CD4-positive, alpha-beta T cell treated with Interleukin-2 at 100 ng/mL for 4 hours (primary cell): ENCODE measurements at regions not wholly inside any gene's neighbourhood (a gene's known extent, or its start where the extent isn't known, plus 50 kb on each side); places are given as distances from the start of the nearest gene placed in this dataset.

Experiments
- DNase-seq: peaks from one replicate; pipeline ENCODE4 v3.0.0-alpha.2; 2020; ENCODE audit warnings: low spot score

DNA sequence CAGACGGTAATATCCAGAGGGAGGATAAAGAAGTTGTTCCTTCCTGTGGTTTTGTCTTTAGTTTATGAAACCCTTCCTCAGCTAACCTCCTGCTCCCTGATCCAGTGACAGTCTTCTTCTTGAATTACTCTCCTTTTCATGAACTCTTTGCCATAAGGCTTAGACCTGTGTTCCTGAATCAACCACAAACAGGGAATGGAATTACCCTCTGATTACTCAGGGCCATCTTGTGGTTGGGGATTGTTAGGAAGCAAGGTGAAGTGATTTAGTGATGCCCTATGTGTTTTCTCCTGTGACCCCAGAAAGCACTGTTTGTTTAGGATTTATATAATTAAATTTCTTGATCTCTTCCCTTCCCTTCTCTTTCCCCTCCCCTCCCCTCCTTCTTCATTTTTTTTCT lies 409.1 kb downstream of the TAF11L14 start:
- DNase-seq, result no peak

DNA sequence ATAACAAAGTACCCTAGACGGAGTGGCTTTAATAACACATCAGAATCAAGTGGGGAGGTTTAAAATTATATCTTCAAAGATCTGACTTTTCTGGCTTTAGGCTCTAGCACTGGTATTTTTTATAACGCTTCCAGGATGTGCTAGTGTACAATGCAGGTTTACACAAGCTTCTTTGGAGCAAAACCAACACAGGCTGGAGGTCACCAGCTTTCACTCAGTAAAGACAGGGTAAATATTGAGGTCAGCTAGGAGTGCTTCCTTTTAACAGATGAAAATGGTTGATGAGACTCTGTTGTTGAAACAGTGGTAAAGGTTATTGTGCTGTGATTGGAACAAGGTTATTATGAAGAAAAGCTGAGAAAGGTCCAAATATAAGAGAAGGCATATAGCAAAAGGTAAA lies 414.2 kb downstream of the TAF11L14 start:
- DNase-seq, result no peak

DNA sequence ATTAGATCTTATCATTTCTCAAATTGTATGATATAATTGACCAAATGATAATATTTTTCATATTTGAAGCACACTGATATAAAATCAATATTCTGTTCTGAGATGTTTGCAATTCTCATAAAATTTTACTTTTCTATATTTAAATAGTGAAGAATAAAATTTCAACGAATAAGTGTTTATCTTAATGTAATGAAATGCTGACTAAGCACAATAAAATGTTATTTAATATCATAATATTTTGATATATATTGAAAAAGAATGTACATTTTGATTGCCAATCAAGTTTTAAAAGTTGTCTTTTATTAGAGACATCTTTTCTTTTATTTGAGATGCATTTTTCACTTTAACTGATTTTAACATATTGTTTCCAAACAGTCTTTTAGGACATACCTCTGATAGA lies 416.1 kb downstream of the TAF11L14 start:
- DNase-seq, result no peak

DNA sequence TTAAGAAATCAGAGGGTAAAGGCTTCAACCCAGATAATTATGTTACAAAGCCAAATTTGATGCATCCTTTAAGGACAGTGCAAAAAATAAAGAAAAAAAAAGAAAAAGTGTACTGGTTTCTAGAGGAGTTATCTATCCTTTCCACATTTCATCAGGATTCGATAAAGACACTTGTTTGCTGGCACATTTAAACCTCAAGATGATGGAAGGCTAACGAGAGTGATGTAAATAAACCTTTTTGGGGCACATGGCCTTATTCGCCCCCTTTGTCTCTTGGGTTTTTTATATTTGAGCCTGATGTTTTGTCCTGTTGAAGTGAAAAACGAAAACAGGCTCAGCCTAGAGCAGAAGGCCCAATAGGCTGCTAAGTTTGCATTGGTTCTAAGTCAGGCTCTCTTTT lies 416.5 kb downstream of the TAF11L14 start:
- DNase-seq, result no peak

- no peak for DNase-seq
Observed at GRCh38 chr5:18051953-18052352, 417.7 kb downstream of the TAF11L14 start.

- DNase-seq, result no peak
Observed at GRCh38 chr5:18052569-18052968, 418.3 kb downstream of the TAF11L14 start.

GRCh38 chr5:18057725-18058124 lies 423.5 kb downstream of the TAF11L14 start:
- DNase-seq, result no peak

DNA sequence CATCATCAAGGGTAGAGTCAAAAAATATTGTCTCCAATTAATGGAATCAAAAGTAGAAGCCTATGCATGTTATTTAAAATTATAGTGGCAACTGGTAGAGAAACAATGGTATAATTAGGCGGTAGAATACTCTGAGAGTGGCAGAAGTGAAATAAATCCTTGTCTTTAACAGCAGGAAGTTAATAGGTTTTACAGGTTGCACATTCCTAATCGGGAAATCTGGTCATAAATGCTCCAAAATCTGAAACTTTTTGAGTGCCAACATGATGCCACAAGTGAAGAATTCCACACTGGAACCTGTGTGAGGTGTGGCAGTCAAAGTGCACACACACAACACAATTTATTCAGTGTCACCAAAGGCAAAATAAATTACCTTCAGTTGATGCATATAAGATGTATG lies 433.4 kb downstream of the TAF11L14 start:
- DNase-seq, result no peak

GRCh38 chr5:18068826-18069225 lies 434.6 kb downstream of the TAF11L14 start:
- DNase-seq, result no peak

DNA sequence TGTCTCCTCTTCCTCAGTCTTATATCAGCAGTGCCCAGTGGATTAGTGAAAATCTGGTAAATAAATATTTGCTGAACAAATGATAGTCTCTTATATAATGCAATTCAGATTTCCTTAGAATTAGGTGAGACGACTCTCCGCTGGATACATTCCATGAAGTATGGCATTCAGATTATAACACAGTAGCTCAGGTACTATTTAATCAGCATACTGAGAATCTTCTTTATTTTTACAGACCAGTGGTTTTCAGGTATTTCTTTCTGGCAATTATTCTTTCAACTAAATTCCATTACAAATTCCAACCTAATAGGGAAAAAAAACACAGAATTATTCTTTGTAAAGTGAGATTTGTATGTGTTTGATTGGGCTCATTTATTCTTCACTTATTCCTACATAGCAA lies 435.5 kb downstream of the TAF11L14 start:
- no peak for DNase-seq

GRCh38 chr5:18072600-18072999 lies 438.3 kb downstream of the TAF11L14 start:
- no peak for DNase-seq

DNA sequence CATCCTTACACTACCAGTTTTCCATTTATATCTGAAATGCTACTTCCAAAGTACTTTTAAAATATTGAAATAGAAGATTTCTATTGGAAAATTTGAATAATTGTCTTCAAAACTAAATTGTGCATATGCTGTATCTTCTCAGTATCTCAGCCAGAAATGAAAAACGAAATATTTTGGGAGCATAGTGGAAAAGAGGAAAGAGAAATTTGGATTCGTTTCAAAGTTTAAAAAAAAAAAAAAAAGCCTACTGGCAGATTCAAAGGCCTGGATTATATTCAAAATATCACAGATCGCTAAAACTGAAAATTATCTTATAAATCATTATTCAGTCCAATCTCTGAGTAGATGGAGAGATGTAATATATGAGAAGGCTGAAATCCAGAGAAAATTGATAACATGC lies 440.7 kb downstream of the TAF11L14 start:
- DNase-seq, result no peak

GRCh38 chr5:18078157-18078556 lies 443.9 kb downstream of the TAF11L14 start:
- DNase-seq, result no peak

DNA sequence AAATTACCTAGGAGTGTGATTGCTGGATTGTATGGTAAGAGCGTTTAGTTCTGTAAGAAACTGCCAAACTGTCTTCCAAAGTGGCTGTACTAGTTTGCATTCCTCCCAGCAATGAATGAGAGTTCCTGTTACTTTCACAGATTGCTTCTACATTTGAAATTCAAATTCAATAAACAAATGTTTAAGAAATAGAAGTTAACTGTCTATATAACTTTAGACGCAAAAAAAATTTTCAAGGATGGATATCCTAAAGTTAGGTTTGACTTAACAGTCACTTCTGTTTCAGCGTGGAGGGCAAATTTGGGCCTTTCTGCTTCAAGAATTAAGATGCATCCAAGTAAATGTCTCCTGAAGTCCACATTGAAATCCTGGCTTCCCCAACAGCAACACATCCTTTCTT lies 445.6 kb downstream of the TAF11L14 start:
- DNase-seq, result no peak

- no peak for DNase-seq
Observed at GRCh38 chr5:18088020-18088579, 453.8 kb downstream of the TAF11L14 start.

DNA sequence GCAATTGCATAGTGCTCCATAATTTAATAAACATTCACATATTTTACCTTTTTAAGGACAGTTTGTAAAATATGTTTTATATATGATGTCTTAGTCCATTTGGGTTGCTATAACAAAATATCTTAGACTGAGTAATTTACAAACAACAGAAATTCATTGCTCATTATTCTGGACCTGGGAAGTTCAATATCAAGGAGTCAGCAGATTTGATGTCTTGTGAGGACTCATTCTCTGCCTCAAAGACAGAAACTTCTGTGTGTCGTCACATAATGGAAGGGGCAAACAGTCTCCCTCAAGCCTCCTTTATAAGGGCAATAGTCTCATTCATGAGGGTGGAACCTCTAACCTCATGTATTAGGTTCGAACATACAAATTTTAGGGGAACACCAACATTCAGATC lies 455.9 kb downstream of the TAF11L14 start:
- DNase-seq, result no peak

- no peak for DNase-seq
Observed at GRCh38 chr5:18091142-18091541, 456.9 kb downstream of the TAF11L14 start.

- DNase-seq, result no peak
Observed at GRCh38 chr5:18091758-18092157, 457.5 kb downstream of the TAF11L14 start.

GRCh38 chr5:18095061-18095460 lies 460.8 kb downstream of the TAF11L14 start:
- DNase-seq, result no peak

- no peak for DNase-seq
Observed at GRCh38 chr5:18097817-18098216, 463.6 kb downstream of the TAF11L14 start.

DNA sequence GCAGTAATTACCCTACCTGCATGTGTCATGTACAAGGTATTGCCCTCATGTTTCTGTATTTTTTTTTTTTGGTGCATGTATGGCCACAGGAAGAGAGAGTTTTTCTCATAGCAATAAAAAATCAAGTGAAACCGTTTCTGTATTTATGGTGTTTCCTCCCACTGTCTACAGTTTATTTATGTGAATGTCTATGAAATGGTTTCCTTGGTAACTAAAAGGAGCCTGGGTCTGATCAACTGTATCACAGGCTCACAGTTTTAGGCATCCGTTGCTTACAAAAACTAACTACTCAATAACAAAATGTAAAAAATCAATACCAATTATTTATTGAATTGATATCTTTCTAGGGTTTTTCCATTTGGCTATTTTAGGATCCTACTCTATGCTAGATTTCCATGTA lies 464.4 kb downstream of the TAF11L14 start:
- DNase-seq, result no peak

- no peak for DNase-seq
Observed at GRCh38 chr5:18099261-18099660, 465.0 kb downstream of the TAF11L14 start.

DNA sequence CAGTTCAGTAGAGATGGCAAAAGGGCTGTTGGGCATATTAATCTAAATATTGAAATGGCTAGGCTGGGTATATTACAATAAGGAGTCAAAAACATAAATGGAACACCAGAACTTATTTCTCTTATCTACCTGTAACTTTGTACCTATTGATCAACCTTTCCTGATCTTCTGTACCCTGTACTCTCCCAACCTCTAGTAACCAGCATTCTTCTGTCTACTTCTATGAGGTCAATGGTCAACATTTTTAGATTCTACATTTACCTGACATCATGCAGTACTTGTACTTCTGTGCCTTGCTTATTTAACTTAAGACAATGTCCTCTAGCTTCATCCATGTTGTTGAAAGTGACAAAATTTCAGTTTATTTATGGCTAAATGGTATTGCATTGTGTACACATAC lies 467.3 kb downstream of the TAF11L14 start:
- no peak for DNase-seq

- no peak for DNase-seq
Observed at GRCh38 chr5:18102733-18103132, 468.5 kb downstream of the TAF11L14 start.

DNA sequence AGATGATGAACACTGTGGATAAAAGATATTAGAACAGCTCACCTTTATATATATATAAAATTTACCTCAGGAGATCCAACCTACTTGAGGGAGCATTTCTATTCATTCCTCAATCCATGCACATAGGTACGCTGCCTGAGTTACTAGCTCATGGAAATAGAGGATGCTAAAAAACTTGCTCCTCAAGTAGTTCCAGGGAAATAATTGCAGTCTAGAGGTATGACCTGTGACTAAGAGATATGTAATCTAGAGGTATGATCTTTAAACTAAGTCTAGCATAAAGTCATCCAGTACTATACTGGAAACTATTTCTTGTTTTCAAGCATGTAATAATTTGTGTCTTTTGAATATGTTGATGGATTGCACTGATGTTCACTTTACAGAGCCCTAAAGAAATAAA lies 471.2 kb downstream of the TAF11L14 start:
- DNase-seq, result no peak
